ENCODE measurements at regions not wholly inside any gene's neighbourhood (a gene's known extent, or its start where the extent isn't known, plus 50 kb on each side); places are given as distances from the start of the nearest gene placed in this dataset.

DNA sequence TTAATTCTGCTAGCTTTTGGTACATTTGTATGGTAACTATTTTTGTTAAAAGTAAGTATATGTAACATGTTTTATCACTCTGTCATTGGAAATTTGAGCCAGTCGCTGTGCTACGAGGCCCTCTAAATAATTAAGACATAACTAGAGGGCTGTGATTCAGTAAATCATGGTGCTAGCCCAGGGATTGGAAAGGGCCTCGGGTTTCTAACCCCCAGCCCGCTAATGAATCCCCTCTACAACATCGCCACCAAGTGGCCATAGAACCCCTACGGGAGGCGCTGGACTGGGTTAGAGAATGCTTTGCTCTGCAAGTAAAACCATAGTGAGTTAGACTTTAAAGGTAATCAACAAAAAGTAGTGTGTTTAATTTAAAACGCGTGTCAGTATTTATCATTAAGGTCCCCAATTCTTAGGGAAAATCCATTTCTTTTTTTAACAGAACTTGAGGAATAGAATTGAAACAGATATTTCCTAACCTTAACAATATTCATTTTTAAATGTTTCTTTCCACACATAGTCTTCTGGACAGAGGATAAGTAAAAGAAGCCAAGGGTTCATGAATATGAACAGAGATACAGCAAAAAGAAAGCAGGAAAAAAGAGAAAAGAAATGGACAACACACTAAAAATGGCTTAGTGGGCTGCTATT, 744.7 kb downstream of the EPHA3 start:
- TF ChIP-seq, protein P1, sequence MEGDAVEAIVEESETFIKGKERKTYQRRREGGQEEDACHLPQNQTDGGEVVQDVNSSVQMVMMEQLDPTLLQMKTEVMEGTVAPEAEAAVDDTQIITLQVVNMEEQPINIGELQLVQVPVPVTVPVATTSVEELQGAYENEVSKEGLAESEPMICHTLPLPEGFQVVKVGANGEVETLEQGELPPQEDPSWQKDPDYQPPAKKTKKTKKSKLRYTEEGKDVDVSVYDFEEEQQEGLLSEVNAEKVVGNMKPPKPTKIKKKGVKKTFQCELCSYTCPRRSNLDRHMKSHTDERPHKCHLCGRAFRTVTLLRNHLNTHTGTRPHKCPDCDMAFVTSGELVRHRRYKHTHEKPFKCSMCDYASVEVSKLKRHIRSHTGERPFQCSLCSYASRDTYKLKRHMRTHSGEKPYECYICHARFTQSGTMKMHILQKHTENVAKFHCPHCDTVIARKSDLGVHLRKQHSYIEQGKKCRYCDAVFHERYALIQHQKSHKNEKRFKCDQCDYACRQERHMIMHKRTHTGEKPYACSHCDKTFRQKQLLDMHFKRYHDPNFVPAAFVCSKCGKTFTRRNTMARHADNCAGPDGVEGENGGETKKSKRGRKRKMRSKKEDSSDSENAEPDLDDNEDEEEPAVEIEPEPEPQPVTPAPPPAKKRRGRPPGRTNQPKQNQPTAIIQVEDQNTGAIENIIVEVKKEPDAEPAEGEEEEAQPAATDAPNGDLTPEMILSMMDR (IDR thresholded peaks at IDR 0.05) = no peak
- no peak for TF ChIP-seq EZH2 (IDR thresholded peaks at IDR 0.05; ENCODE audit: borderline replicate concordance, insufficient read depth, low read depth, low read length, poor library complexity, severe bottlenecking)
